Epidermal melanocyte (primary cell): ENCODE measurements at regions not wholly inside any gene's neighbourhood (a gene's known extent, or its start where the extent isn't known, plus 50 kb on each side); places are given as distances from the start of the nearest gene placed in this dataset.
"Not testable (repeated sequence)": the region's sequence is repeated elsewhere in the genome, so short reads cannot be mapped to it uniquely, and the experiment has no call there.

Experiments
- DNase-seq: peaks from one replicate; pipeline ENCODE4 v3.0.0; 2011; ENCODE audit warnings: low spot score; ENCODE audit not compliant: insufficient read length

- no peak for DNase-seq
Observed at GRCh38 chr15:69857686-69858391, 239.9 kb downstream of the TLE3 start.

GRCh38 chr15:69858456-69858855 lies 239.3 kb downstream of the TLE3 start:
- no peak for DNase-seq

- no peak for DNase-seq
Observed at GRCh38 chr15:69859866-69860265, 237.9 kb downstream of the TLE3 start.

GRCh38 chr15:69860321-69860720 lies 237.4 kb downstream of the TLE3 start:
- no peak for DNase-seq

- DNase-seq = no peak
Observed at GRCh38 chr15:69860921-69861320, 236.8 kb downstream of the TLE3 start.

GRCh38 chr15:69861331-69862171 lies 236.2 kb downstream of the TLE3 start:
- DNase-seq = no peak

GRCh38 chr15:69862540-69862939 lies 235.2 kb downstream of the TLE3 start:
- DNase-seq = no peak

GRCh38 chr15:69863446-69863845 lies 234.3 kb downstream of the TLE3 start:
- DNase-seq = no peak

GRCh38 chr15:69865369-69865768 lies 232.3 kb downstream of the TLE3 start:
- no peak for DNase-seq

GRCh38 chr15:69868756-69869155 lies 229.0 kb downstream of the TLE3 start:
- no peak for DNase-seq

GRCh38 chr15:69869291-69869690 lies 228.4 kb downstream of the TLE3 start:
- no peak for DNase-seq

- no peak for DNase-seq
Observed at GRCh38 chr15:69869881-69870505, 227.7 kb downstream of the TLE3 start.

GRCh38 chr15:69871511-69872134 lies 226.1 kb downstream of the TLE3 start:
- DNase-seq = no peak

- DNase-seq = no peak
Observed at GRCh38 chr15:69873807-69874206, 223.9 kb downstream of the TLE3 start.

- no peak for DNase-seq
Observed at GRCh38 chr15:69874321-69874720, 223.4 kb downstream of the TLE3 start.

- no peak for DNase-seq
Observed at GRCh38 chr15:69876064-69876940, 221.4 kb downstream of the TLE3 start.

GRCh38 chr15:69879963-69880362 lies 217.8 kb downstream of the TLE3 start:
- not testable (repeated sequence) for DNase-seq

GRCh38 chr15:69880571-69881301 lies 217.0 kb downstream of the TLE3 start:
- no peak for DNase-seq

- no peak for DNase-seq
Observed at GRCh38 chr15:69881302-69881670, 216.4 kb downstream of the TLE3 start.

GRCh38 chr15:69881766-69882165 lies 216.0 kb downstream of the TLE3 start:
- no peak for DNase-seq
